ENCODE measurements at regions not wholly inside any gene's neighbourhood (a gene's known extent, or its start where the extent isn't known, plus 50 kb on each side); places are given as distances from the start of the nearest gene placed in this dataset.
"Not testable (repeated sequence)": the region's sequence is repeated elsewhere in the genome, so short reads cannot be mapped to it uniquely, and the experiment has no call there.

DNA sequence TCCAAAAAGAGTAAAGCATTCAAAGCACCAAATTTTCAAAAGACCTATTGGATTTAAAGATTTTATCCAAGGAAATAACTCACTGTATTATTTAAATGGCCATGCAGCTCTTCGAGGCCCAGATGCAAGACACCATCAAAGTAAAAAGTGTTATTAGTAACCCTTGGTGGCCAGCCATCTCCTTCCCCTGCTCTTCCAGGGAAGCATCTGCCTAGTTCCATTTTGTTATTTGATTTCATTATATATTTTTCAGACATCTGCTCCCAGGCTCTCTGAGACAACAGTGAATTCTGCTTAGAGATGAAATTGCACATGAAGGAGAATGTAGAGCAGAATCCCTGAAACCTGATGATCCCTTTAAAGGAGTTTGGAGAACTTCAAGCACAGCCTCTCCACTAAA is 252.3 kb upstream of the TBX18 start:
- DNase-seq (ENCODE audit: low read depth, low spot score): no peak

DNA sequence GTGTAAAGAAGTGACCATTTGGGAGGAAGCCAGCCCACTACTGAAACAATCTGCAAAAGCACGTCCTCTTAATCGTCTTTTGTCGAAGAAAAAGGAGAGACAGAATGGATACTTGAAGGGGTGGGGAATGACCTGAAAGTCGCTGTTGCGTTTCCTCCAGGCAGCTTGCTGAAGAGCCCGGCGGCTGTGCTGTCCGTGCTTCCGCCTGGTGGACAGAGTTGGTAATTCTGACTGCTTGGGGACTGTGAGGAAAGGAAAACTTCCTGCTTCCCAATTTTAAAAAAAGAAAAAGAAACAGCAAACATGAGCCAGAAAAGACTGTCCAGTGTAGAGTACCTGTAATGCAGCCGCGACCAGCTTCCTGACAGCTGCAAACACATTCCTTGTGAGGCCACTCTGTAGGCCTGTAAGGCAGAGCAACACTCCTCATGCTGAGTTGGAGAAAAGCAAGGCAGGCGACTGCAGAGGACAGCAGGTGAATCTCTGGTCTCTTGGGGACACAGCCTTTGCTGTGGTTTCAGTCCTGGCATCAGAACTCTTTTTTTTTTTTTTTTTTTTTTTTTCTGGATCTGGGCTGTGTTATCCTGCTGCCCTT is 251.1 kb upstream of the TBX18 start:
- peak; percentile 73 for DNase-seq (ENCODE audit: low read depth, low spot score)

DNA sequence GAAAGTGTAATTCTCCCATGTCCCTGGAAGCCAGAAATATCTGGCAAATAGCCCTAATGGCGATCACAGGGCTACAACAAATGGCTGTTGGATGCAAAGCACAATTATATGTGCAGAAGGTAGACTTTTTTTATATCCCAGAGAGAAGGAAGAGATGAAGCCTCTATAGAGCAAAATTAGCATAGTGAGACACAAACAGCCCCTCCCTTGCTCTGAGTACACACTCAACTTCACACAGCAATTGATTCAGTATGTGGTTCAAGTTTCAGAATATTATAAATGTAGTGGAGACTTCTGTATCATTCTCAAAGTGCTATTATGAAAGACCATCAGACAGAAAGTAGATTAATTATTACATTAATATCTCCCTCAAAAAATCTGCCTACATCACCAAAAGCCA is 246.5 kb upstream of the TBX18 start:
- DNase-seq (ENCODE audit: low read depth, low spot score): no peak

DNA sequence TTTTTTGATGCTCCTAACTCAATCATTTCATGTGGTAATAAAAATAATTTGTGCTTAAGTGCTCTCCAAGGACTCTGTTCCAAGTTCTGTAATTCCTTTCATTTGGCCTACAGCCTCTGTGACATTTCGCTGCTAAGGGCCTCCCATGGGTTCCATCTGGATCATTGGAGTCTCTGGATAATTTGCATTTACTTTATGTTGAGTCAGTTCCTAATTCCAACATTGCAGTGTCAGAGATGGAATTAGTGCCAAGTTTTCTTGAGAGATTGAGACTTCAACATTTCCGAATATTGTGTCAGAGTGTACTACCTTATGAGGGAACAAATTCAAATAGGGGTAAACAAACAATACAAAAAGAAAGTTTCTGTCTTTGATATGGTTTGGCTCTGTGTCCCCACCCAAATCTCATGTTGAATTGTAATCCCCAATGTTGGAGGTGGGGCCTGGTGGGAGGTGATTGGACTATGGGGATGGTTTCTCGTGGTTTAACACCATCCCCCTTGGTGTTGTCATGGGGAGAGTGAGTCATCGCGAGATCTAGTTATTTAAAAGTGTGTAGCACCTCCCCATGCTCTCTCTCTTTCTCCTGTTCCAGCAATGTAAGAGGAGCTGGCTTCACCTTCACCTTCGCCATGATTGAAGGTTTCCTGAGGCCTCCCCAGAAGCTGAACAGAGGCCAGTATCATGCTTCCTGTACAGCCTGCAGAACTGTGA is 244.1 kb upstream of the TBX18 start:
- DNase-seq (ENCODE audit: low read depth, low spot score): no peak

DNA sequence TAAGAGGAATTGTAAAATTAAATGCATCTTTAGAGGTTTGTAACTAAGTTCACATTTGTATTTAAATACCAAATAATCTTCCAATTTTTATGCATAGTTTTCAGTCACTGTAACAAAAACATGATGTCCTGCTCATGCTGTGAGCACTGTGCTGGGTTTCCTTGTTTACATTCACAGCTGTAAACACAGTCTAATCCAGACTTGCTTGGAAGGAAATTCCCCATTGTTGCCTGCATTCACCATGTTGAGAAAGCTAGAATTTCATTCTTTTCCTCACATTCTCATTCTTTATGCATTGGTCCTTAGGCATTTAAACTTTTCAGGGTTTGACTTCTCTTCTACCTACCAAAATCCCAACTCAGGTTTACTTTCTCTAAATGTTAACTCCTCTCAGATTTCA is 242.0 kb upstream of the TBX18 start:
- DNase-seq (ENCODE audit: low read depth, low spot score): no peak

DNA sequence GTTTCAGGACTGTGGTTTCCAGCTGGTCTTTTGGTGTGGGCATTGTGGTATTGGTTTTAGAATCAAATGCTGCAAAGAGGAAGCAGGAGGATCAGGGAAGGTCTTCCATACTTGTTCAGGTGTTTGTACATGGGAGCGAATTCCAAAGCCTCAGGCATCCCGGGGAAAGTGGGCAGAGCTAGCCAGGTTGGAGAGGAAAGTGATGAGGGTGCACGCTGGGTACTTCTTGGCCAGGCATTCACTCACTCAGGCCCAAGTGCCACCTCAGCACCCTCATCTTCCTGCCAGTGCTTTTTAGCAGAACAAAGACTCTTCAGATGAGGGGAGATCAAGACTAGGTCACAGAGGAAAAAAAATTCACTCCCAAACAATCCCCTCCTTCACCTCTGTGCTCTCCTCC is 241.1 kb upstream of the TBX18 start:
- no peak for DNase-seq (ENCODE audit: low read depth, low spot score)

DNA sequence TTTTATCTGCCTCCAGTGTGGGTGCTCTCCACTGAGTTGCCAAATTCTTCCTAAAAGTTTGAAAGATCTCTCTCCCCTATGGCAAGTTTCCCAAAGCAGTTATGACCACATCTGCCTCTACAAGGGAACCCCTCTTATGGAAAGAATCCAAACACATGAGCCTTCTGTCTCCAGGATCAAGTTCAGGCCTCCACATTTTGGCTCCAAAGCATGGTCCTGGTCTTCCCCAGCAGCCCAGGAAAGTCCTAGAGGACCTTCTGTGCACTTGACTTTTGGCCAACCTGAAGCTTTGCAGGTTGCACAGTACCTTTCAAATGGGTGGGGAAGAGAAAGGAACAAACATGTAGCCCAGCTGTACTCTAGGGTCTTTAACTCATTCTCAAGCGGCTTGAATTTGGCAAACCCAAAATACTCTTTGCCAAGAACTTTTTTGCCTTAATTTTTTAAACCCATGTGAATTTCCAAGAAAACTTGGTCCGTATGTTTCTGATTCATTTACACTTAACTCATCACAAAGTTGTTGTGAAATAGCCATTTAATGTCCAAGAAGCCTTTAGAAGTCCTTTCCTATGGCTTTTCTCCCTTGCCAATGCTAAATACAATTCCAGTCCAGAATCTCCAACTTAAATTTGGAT is 240.1 kb upstream of the TBX18 start:
- no peak for DNase-seq (ENCODE audit: low read depth, low spot score)

DNA sequence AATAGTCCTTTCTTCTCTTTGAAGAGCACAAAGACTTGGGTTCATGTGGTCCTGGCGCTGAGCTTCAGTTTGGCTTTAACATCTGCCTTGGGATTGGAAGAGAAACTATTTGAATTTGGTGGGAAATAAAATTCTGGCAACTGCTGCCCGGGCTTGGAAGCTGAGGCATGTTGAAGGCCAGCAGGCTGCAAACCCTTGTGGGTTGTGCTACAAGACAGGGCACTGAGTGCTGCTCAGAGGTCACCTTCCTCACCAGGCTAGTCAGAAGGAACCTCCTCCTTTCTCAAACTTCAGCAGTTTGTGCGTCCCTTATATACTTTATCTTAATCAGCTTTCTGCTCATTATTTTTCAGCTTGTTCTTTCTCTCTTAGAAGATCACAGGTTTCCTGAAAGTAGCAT is 238.4 kb upstream of the TBX18 start:
- no peak for DNase-seq (ENCODE audit: low read depth, low spot score)

DNA sequence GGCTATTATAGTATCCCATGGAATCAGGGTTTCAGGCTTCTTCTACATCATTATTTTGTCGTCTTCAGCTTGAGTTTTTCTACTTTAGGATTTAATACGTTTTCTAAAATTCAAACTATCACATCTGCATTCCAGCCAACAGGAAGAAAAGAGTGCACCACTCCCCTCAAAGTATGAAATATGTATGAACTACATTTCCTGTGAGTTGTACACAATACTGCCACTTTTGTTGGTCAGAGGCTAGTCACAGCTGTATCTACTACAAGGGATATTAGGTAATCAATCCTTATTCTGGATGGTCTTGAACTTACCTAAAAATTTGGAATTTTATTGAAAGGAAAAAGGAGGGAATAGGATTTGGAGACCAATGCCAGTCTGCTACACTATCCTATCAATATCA is 235.6 kb upstream of the TBX18 start:
- DNase-seq (ENCODE audit: low read depth, low spot score): no peak

DNA sequence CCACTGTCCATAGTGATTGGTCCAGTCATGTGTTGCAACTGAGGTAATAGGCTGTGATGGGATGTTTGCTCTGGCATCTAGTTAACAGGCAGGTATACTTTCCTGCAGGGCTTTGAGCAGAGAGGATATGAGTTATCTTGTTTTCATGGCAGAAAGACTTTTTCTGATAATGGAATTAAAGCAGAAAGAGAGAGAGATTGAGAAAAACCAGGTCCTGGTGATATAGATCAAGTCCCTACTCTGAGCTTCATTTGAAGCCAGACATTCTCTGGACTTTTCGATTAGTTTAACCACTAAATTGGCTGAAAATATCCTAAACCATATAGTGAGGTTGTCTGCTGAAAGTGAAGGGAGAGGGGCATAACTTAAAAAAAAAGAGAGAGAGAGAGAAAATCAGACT is 233.8 kb upstream of the TBX18 start:
- no peak for DNase-seq (ENCODE audit: low read depth, low spot score)

DNA sequence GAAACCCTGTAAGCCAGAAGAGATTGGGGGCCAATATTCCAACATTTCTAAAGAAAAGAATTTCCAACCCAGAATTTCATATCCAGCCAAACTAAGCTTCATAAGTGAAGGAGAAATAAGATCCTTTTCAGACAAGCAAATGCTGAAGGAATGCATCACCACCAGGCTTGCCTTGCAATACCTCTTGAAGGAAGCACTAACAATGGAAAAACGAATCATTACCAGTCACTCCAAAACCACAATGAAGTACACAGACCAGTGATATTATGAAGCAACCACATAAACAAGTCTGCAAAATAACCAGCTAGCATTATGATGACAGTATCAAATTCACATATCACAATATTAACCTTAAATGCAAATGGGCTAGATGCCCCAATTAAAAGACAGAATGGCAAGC is 224.4 kb upstream of the TBX18 start:
- not testable (repeated sequence) for DNase-seq (ENCODE audit: low read depth, low spot score)

DNA sequence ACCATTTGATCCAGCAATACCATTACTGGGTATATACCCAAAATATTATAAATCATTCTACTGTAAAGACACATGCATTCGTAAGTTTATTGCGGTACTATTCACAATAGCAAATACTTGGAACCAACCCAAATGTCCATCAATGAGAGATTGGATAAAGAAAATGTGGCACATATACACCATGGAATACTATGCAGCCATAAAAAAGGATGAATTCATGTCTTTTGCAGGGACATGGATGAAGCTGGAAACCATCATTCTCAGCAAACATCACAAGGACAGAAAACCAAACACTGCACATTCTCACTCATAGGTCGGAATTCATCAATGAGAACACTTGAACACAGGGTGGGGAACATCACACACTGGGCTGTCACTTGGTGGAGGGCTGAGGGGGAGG is 221.1 kb upstream of the TBX18 start:
- not testable (repeated sequence) for DNase-seq (ENCODE audit: low read depth, low spot score)

DNA sequence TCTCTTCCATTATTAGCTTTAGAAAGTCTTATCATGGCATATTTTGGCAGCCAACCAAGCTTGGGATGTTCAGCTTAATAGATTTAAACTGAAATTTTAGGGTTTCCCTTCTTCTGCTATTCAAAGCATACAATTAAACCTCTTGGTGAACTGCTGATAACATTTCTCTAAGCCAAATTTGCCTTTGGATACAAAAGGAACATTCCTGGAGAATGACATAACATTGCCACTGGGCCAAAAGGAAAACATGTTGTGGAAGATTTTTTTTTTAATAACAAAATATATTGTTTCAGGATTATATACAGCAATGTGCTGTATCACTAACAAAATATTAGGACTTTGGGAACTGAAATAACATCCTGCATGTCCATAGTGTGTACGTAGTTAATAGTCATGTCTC is 215.1 kb upstream of the TBX18 start:
- no peak for DNase-seq (ENCODE audit: low read depth, low spot score)

DNA sequence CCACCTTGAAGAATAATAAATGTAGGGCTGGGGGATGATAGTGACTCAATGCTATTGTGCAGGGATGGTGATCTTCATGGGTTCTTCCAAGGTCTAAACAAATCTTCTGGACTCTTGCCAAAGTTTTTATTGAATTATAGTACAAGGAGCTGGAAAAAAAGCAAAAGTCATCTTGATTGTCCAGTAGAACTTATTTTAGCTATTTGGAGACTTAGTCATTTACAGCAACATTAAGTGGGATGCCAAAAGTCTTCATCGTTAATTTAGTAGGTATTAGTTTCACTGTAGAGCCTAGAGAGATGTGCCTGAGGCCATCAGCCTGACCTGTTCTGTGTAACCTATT is 212.9 kb upstream of the TBX18 start:
- DNase-seq (ENCODE audit: low read depth, low spot score): no peak

DNA sequence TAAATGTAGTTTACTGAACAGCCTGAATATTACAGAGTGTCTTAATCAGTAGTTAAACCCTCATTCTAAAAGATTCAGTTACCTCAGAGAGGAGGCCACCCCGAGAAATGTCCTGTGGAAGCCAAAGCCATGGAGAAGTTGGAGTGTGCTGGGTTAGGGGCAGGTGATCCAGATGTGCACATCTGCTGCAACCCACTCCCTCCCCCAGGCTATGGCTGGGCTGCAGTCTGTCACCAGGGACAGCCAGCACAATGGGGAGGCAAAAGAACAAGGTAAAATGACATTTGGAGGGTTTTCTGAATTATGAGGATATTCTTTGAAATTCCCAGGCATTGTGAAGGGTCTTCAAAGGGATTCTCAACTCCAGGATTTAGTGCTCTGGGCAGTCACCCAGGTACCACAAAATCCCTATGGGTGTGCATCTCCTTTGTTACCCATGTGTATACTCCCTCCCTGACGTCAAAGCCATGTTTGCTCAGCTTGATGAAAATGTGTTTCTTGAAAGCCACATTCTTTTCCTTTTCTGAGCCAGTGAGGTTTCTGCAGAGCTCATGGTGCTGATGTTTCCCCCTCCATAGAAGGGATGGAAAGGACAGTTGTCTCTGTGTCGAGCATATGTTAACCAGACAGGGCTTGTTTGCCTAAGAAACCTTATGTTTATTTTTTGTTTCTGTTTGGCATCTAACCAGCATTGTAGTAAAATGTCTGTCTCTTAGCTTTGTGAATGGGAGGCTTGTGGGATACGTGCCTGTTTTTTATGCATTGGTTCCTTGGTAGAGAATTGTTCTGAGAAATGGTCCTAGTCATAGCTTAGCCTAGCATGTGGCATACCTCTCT is 212.3 kb upstream of the TBX18 start:
- no peak for DNase-seq (ENCODE audit: low read depth, low spot score)

DNA sequence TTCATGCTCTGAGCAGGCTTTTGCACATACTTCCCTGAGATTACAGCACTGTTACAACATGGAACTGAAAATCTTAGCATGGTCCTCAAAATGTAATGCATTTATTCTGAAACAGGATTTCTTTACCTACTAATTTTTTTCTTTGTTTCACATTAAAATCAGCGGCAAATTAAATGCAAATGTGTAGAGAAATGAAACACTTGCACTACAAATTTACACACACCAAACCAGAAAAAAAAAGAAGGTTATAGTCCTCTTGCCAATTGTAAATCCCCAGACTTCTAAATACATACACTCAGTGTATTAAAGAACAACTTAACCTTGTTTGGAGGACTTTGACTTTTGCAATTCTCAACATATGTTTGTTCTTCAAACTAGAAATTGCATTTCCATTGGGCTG is 210.9 kb upstream of the TBX18 start:
- DNase-seq (ENCODE audit: low read depth, low spot score): no peak

DNA sequence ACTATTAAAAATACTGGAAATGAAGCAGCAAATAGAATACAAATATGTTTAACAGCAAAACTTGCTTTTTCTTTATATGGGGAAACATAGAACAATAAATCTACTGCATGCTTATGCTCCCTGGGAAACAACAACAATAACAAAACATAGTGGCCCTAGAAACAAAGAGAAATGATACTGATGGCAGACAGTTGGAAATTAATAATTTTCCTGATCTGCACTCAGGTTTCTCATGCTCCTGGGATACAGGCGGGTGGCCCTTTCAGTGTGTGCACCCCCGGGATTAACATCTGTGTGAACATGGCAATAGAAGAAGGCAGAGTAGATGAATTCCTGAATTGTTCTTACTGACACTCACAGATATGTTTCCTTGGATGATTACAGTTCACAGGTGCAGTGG is 209.2 kb upstream of the TBX18 start:
- DNase-seq (ENCODE audit: low read depth, low spot score): no peak

DNA sequence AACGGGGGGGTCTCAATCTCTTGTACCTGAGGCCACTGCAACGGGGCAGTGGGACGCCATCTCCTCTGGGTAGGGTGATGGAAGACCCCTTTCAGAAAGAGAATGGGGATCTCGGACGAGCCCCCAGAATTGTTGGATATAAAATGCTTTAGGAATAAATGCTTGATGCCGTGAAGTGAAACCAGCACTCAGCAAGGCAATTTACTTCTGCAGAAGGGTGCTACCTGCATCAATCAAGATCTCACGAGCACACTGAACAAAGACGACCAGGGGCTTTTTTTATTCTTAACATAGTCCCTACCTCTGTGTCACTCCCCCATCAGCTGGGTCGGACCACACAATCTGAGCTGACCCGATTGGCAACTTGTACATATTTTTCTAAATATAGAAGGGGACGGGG is 203.6 kb upstream of the TBX18 start:
- no peak for DNase-seq (ENCODE audit: low read depth, low spot score)

DNA sequence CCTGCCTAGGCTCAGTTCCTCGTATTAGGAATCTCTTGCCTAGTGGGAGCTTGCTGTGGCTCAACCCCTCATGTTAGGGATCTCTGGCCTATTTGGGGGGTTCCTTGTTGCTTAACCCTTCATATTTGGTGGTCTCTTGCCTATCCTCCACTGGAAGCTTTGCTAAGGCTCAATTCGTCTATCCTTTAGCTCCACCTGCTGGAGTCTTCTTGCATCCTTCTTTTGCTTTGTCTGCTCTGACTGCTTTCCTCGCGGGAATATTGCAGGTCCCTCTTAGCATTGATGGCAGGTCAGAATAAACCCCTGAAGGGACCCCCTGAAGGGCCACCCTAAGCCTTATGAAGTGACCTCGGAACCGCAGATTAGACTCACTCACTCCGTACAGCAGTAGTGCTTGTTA is 203.0 kb upstream of the TBX18 start:
- peak; percentile 59 for DNase-seq (ENCODE audit: low read depth, low spot score)

DNA sequence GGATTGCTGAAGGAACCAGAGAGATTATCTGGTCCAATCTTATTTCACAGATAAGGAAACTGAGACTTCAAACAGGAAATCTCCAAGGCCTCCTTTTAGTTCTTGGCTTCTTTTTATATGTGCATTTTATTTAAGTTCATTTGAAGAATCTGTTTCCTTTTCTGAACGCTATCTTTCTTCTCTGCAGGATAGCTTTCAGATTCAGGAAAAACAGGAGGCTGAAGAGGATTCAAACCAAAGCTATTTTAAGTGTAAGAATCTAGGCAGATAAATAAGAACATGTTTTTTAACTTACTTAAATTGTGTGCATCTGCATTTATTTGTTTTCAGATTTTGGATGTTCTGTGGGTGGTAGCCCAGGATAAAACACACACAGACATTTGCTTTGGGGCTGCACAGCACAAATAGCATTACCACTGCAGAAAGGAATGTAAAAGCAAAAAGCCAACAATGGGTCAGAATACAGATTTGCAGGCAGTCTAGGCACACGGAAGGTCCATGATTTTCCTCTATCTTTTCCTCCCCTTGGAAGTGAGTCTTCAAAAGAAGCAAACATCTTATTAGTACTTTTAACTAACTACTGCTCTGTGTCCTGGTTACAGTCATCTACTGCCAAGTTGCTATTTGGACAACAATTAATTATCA is 188.8 kb upstream of the TBX18 start:
- DNase-seq (ENCODE audit: low read depth, low spot score): no peak

DNA sequence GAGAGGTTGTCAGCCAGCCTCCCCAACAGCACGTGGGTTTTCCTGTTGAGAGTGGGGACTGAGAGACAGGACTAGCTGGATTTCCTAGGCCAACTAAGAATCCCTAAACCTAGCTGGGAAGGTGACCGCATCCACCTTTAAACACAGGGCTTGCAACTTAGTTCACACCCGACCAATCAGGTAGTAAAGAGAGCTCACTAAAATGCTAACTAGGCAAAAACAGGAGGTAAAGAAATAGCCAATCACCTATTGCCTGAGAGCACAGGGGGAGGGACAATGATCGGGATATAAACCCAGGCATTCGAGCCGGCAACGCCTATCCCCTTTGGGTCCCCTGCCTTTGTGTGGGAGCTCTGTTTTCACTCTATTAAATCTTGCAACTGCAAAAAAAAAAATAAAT is 180.5 kb upstream of the TBX18 start:
- DNase-seq (ENCODE audit: low read depth, low spot score): not testable (repeated sequence)

DNA sequence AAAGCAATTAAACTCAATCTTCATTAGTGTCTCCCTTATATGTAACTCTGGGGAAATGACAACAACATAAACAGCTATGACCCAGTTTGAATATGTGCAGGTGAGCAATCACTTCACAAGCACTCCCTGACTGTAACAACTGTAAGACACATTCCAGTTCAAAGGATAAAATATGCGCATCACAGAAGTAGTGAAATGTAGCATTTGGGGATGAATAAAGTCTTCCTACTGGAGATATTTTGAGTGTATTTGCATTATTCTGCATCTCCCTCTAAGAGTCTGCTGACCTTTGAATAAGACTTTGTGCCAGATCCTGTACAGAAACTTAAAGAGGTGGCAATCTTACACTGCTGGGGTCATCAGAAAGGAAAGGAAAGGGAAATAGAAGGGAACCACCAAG is 179.5 kb upstream of the TBX18 start:
- no peak for DNase-seq (ENCODE audit: low read depth, low spot score)

Measured in ELF-1 (cell line).